WERI-Rb-1 (cell line): ENCODE measurements at regions not wholly inside any gene's neighbourhood (a gene's known extent, or its start where the extent isn't known, plus 50 kb on each side); places are given as distances from the start of the nearest gene placed in this dataset.

Experiments
- DNase-seq: peaks from one replicate; pipeline ENCODE4 v3.0.0-alpha.2; 2020
- H3K27ac ChIP-seq: fragments of 250-450 bp; sonication (Bioruptor Pico); 2 replicates; pipeline ENCODE4 v1.5.1; 2020; ENCODE audit warnings: mild to moderate bottlenecking, moderate library complexity
- H3K27me3 ChIP-seq: fragments of 250-450 bp; sonication (Bioruptor Pico); 2 replicates; pipeline ENCODE4 v1.5.1; 2021; ENCODE audit warnings: mild to moderate bottlenecking, low read depth, moderate library complexity; ENCODE audit not compliant: insufficient read depth, severe bottlenecking
- H3K36me3 ChIP-seq: fragments of 250-450 bp; sonication (Bioruptor Pico); 2 replicates; pipeline ENCODE4 v1.5.1; 2020; ENCODE audit warnings: mild to moderate bottlenecking, moderate library complexity
- H3K4me3 ChIP-seq: 2 replicates; pipeline ENCODE4 v1.5.1; 2011; ENCODE audit warnings: low read depth, mild to moderate bottlenecking, control low read depth, low read length
- H3K9me3 ChIP-seq: fragments of 250-450 bp; sonication (Bioruptor Pico); 2 replicates; pipeline ENCODE4 v1.5.1; 2021; ENCODE audit warnings: mild to moderate bottlenecking, moderate library complexity; ENCODE audit not compliant: severe bottlenecking
- CTCF ChIP-seq: IDR thresholded peaks from 2 replicates; pipeline ENCODE4 v1.5.1; 2011; ENCODE audit warnings: low read depth, mild to moderate bottlenecking, control low read depth, inconsistent platforms, low read length

- DNase-seq: no peak
- peaks cover 22% of the 10 kb centered on the region for H3K27me3 ChIP-seq
- H3K4me3 ChIP-seq: no peak overlapping the region
Measured at GRCh38 chr14:53757732-53758131, 198.9 kb downstream of the BMP4 start.

GRCh38 chr14:53751650-53752049, 205.0 kb downstream of the BMP4 start:
- Histone ChIP-seq H3K36me3 (no peaks in the 10 kb centered on the region), H3K27me3 (peaks cover 18% of the 10 kb centered on the region), H3K4me3 (no peak overlapping the region), H3K9me3 (no peaks in the 10 kb centered on the region), H3K27ac (no peak overlapping the region)
- no peak for TF ChIP-seq CTCF
- DNase-seq: no peak

More at GRCh38 chr14:53757732-53758131, 198.9 kb downstream of the BMP4 start:
- Histone ChIP-seq H3K36me3 (no peaks in the 10 kb centered on the region), H3K27ac (no peak overlapping the region), H3K9me3 (no peaks in the 10 kb centered on the region)
- no peak for TF ChIP-seq CTCF

GRCh38 chr14:53748691-53749090, 207.9 kb downstream of the BMP4 start:
- DNase-seq: no peak
- Histone ChIP-seq H3K27me3 (peaks cover 18% of the 10 kb centered on the region), H3K36me3 (no peaks in the 10 kb centered on the region), H3K27ac (no peak overlapping the region), H3K4me3 (no peak overlapping the region), H3K9me3 (no peaks in the 10 kb centered on the region)
- no peak for TF ChIP-seq CTCF

GRCh38 chr14:53744857-53745256, 211.8 kb downstream of the BMP4 start:
- Histone ChIP-seq H3K36me3 (no peaks in the 10 kb centered on the region), H3K9me3 (no peaks in the 10 kb centered on the region), H3K27ac (no peak overlapping the region), H3K4me3 (no peak overlapping the region), H3K27me3 (peaks cover 21% of the 10 kb centered on the region)
- TF ChIP-seq CTCF: no peak
- DNase-seq: no peak

- H3K9me3 ChIP-seq: no peaks in the 10 kb centered on the region
- no peak for TF ChIP-seq CTCF
- no peak for DNase-seq
Measured at GRCh38 chr14:53743371-53743770, 213.3 kb downstream of the BMP4 start.

GRCh38 chr14:53742233-53742620, 214.4 kb downstream of the BMP4 start:
- H3K4me3 ChIP-seq: no peak overlapping the region
- no peak for DNase-seq
- no peaks in the 10 kb centered on the region for H3K9me3 ChIP-seq
- H3K36me3 ChIP-seq: no peaks in the 10 kb centered on the region
- H3K27me3 ChIP-seq: peaks cover 37% of the 10 kb centered on the region
- H3K27ac ChIP-seq: no peak overlapping the region
- TF ChIP-seq CTCF: no peak

More at GRCh38 chr14:53743371-53743770, 213.3 kb downstream of the BMP4 start:
- Histone ChIP-seq H3K27me3 (peaks cover 31% of the 10 kb centered on the region), H3K4me3 (no peak overlapping the region), H3K27ac (no peak overlapping the region), H3K36me3 (no peaks in the 10 kb centered on the region)
